GM12874 (cell line): ENCODE measurements at regions not wholly inside any gene's neighbourhood (a gene's known extent, or its start where the extent isn't known, plus 50 kb on each side); places are given as distances from the start of the nearest gene placed in this dataset.

Source experiments
- CTCF ChIP-seq: IDR thresholded peaks from 2 replicates; pipeline ENCODE4 v1.5.1; 2011; ENCODE audit warnings: low read depth, mild to moderate bottlenecking, control low read depth, low read length, moderate library complexity; ENCODE audit not compliant: insufficient read depth

- TF ChIP-seq CTCF = no peak
These were observed 104.6 kb downstream of the RTP5 start for GRCh38 chr2:241974096-241974495.

- TF ChIP-seq CTCF = no peak
These were observed 105.5 kb downstream of the RTP5 start for GRCh38 chr2:241974851-241975592.

GRCh38 chr2:241975593-241976284, 106.2 kb downstream of the RTP5 start:
- TF ChIP-seq CTCF = no peak

GRCh38 chr2:241976296-241976695, 106.8 kb downstream of the RTP5 start:
- no peak for TF ChIP-seq CTCF

- TF ChIP-seq CTCF = no peak
These were observed 108.2 kb downstream of the RTP5 start for GRCh38 chr2:241977557-241978300.

- no peak for TF ChIP-seq CTCF
These were observed 109.1 kb downstream of the RTP5 start for GRCh38 chr2:241978670-241979069.

GRCh38 chr2:241980193-241980592, 110.7 kb downstream of the RTP5 start:
- no peak for TF ChIP-seq CTCF
